ENCODE measurements at regions not wholly inside any gene's neighbourhood (a gene's known extent, or its start where the extent isn't known, plus 50 kb on each side); places are given as distances from the start of the nearest gene placed in this dataset.
"Not testable (repeated sequence)": the region's sequence is repeated elsewhere in the genome, so short reads cannot be mapped to it uniquely, and the experiment has no call there.

- not testable (repeated sequence) for H3K9me3 ChIP-seq (ENCODE audit: low read depth); H3K36me3 ChIP-seq; H3K27me3 ChIP-seq; H3K4me3 ChIP-seq; H3K27ac ChIP-seq; DNase-seq (ENCODE audit: low read depth in 1 of 2, low spot score in 1 of 2); H3K4me1 ChIP-seq (ENCODE audit: low read depth)
Measured at GRCh38 chr4:67412153-67412712, 133.1 kb downstream of the CENPC start.

GRCh38 chr4:67403342-67403741 lies 142.0 kb downstream of the CENPC start:
- Histone ChIP-seq H3K4me1 (ENCODE audit: low read depth) (no peaks in the 10 kb centered on the region), H3K4me3 (no peak overlapping the region), H3K27ac (no peak overlapping the region), H3K36me3 (no peaks in the 10 kb centered on the region), H3K27me3 (no peaks in the 10 kb centered on the region), H3K9me3 (ENCODE audit: low read depth) (no peaks in the 10 kb centered on the region)
- TF ChIP-seq, protein P1, sequence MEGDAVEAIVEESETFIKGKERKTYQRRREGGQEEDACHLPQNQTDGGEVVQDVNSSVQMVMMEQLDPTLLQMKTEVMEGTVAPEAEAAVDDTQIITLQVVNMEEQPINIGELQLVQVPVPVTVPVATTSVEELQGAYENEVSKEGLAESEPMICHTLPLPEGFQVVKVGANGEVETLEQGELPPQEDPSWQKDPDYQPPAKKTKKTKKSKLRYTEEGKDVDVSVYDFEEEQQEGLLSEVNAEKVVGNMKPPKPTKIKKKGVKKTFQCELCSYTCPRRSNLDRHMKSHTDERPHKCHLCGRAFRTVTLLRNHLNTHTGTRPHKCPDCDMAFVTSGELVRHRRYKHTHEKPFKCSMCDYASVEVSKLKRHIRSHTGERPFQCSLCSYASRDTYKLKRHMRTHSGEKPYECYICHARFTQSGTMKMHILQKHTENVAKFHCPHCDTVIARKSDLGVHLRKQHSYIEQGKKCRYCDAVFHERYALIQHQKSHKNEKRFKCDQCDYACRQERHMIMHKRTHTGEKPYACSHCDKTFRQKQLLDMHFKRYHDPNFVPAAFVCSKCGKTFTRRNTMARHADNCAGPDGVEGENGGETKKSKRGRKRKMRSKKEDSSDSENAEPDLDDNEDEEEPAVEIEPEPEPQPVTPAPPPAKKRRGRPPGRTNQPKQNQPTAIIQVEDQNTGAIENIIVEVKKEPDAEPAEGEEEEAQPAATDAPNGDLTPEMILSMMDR (IDR thresholded peaks at IDR 0.05; ENCODE audit: low read depth, low read length) = no peak
- DNase-seq (ENCODE audit: low read depth in 1 of 2, low spot score in 1 of 2) = peak in 1 of 2 donors; percentile 7

DNA sequence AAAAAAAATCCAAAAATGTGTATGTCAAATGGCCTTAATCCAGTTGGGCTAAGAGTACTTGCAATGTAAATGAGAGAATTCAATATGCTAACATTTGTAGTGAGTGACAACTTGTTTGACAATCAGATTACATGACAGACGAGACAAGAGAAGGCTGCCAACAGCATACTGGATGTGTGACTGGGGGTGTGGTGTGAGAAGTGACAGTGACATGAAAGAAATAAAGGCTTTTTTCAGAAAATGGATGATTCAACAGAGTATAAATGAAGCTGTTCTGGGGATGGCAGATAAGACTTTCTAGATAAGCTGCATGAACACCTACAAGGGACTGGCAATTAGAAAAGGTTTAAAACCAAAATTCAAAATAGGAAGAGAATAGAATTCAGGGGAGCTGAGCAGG lies 143.4 kb downstream of the CENPC start:
- TF ChIP-seq, protein P1 (IDR thresholded peaks at IDR 0.05; ENCODE audit: low read depth, low read length) = no peak
- no peak overlapping the region for H3K4me3 ChIP-seq
- H3K27ac ChIP-seq = no peak overlapping the region
- H3K27me3 ChIP-seq = no peaks in the 10 kb centered on the region
- no peaks in the 10 kb centered on the region for H3K9me3 ChIP-seq (ENCODE audit: low read depth)
- H3K4me1 ChIP-seq (ENCODE audit: low read depth) = no peaks in the 10 kb centered on the region
- no peak for DNase-seq (ENCODE audit: low read depth in 1 of 2, low spot score in 1 of 2)
- no peaks in the 10 kb centered on the region for H3K36me3 ChIP-seq

GRCh38 chr4:67397931-67398330 lies 147.4 kb downstream of the CENPC start:
- Histone ChIP-seq H3K27ac (no peak overlapping the region), H3K27me3 (no peaks in the 10 kb centered on the region), H3K4me1 (ENCODE audit: low read depth) (peaks cover 2% of the 10 kb centered on the region), H3K36me3 (no peaks in the 10 kb centered on the region), H3K9me3 (ENCODE audit: low read depth) (no peaks in the 10 kb centered on the region), H3K4me3 (no peak overlapping the region)
- TF ChIP-seq, protein P1 (IDR thresholded peaks at IDR 0.05; ENCODE audit: low read depth, low read length) = no peak
- DNase-seq (ENCODE audit: low read depth in 1 of 2, low spot score in 1 of 2) = no peak

DNA sequence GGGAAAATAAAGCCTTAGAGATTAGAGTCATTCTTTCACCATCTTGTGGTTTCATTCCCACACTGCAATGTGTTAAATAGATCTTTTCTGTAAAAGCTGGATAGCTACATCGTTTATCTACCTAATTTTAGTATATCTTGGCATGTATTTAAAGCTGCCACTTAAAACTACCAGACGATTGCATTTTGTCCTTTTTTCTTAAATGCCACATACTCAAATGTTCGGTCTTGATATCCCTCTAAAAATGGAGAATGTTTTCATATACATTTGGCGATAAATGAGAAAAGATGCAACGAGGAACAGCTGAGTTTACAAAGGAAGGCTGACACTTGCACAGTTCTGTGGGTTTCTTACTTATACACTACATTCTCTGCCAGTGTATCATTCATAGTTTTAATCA lies 148.3 kb downstream of the CENPC start:
- H3K27me3 ChIP-seq = no peaks in the 10 kb centered on the region
- DNase-seq (ENCODE audit: low read depth in 1 of 2, low spot score in 1 of 2) = no peak
- peaks cover 2% of the 10 kb centered on the region for H3K4me1 ChIP-seq (ENCODE audit: low read depth)
- TF ChIP-seq, protein P1 (IDR thresholded peaks at IDR 0.05; ENCODE audit: low read depth, low read length) = no peak
- no peaks in the 10 kb centered on the region for H3K9me3 ChIP-seq (ENCODE audit: low read depth)
- H3K4me3 ChIP-seq = no peak overlapping the region
- no peak overlapping the region for H3K27ac ChIP-seq
- no peaks in the 10 kb centered on the region for H3K36me3 ChIP-seq

- Histone ChIP-seq H3K9me3 (ENCODE audit: low read depth) (no peaks in the 10 kb centered on the region), H3K27ac (no peak overlapping the region), H3K27me3 (no peaks in the 10 kb centered on the region), H3K4me1 (ENCODE audit: low read depth) (peaks cover 2% of the 10 kb centered on the region), H3K36me3 (no peaks in the 10 kb centered on the region), H3K4me3 (no peak overlapping the region)
- TF ChIP-seq, protein P1 (IDR thresholded peaks at IDR 0.05; ENCODE audit: low read depth, low read length) = no peak
- DNase-seq (ENCODE audit: low read depth in 1 of 2, low spot score in 1 of 2) = no peak
Measured at GRCh38 chr4:67396008-67396407, 149.3 kb downstream of the CENPC start.
